K562 (cell line): ENCODE measurements at regions not wholly inside any gene's neighbourhood (a gene's known extent, or its start where the extent isn't known, plus 50 kb on each side); places are given as distances from the start of the nearest gene placed in this dataset.

Experiments used
- ATAC-seq: fragments of 200-7000 bp; cut with Tn5 transposase; 3 replicates; pipeline ENCODE4 v1.9.1; 2020; ENCODE audit warnings: moderate library complexity
- BruUV-seq: library from RNA; stranded (reverse); fragments of 400-500 nt; replicated peaks from 2 replicates; lab custom pipeline; 2021; lab: Mats Ljungman, UMichigan
- CTCF ChIA-PET: fragments of 300-600 bp; formaldehyde crosslinking; extraction: SDS; loops from one replicate; lab custom pipeline; 2021; ENCODE audit warnings: low intra/inter-chr PET ratio; lab: Yijun Ruan, JAX
- POLR2A ChIA-PET: fragments of 300-600, 350-650 bp; sonication (Branson Sonifier 250); formaldehyde crosslinking; extraction: SDS; loops from one replicate; lab custom pipeline; 2021; ENCODE audit warnings: antibody characterized with exemption, inconsistent platforms; lab: Yijun Ruan, JAX
- DNase-seq, 4 experiments: peaks; one replicate each; pipeline versions ENCODE4 v3.0.0 to v3.0.0-alpha.2; 2011 to 2018; ENCODE audit warnings: low spot score in 3 of 4, mixed read lengths in 3 of 4; ENCODE audit errors: extremely low read depth in 1 of 4
- FAIRE-seq: peaks from 2 replicates; lab custom pipeline; 2011; peaks lifted over from hg19 to GRCh38; lab: Jason Lieb, UNC
- H2AFZ ChIP-seq: 2 replicates; pipeline ENCODE4 v1.6.0; 2011; ENCODE audit warnings: low read depth, low read length, control low read depth, inconsistent platforms
- H3K27ac ChIP-seq: fragments of 200-600 bp; 3 replicates; pipeline ENCODE4 v1.8.0; 2011; ENCODE audit warnings: low read depth, mild to moderate bottlenecking, control low read depth, inconsistent platforms, low read length, moderate library complexity, mixed read lengths; ENCODE audit errors: extremely low read depth
- H3K27me3 ChIP-seq, 2 experiments: fragments of 300-600 bp in 1 of 2; 2 replicates in 1 of 2; 3 replicates in 1 of 2; pipeline versions ENCODE4 v1.6.0 to v1.8.0; 2011; ENCODE audit warnings: inconsistent platforms in 2 of 2, low read length in 2 of 2, mild to moderate bottlenecking in 1 of 2, mixed read lengths in 1 of 2, moderate library complexity in 1 of 2; ENCODE audit not compliant: control insufficient read depth in 2 of 2, insufficient read depth in 2 of 2
- H3K36me3 ChIP-seq: fragments of 300-600 bp; 3 replicates; pipeline ENCODE4 v1.8.0; 2011; ENCODE audit warnings: mild to moderate bottlenecking, low read length, inconsistent platforms; ENCODE audit not compliant: control insufficient read depth, insufficient read depth
- H3K4me1 ChIP-seq, 2 experiments: fragments of 200-600 bp in 1 of 2; replicated peaks in 1 of 2; 2 replicates in 1 of 2; 3 replicates in 1 of 2; pipeline versions ENCODE4 v1.5.1 to v1.8.0; 2011; ENCODE audit warnings: inconsistent platforms in 2 of 2, low read length in 2 of 2, mild to moderate bottlenecking in 1 of 2, mixed read lengths in 1 of 2, moderate library complexity in 1 of 2; ENCODE audit not compliant: control insufficient read depth in 2 of 2, insufficient read depth in 2 of 2
- H3K4me2 ChIP-seq: 2 replicates; pipeline ENCODE4 v1.6.1; 2011; ENCODE audit warnings: low read length, control low read depth, inconsistent platforms, mixed read lengths; ENCODE audit not compliant: insufficient read depth
- H3K4me3 ChIP-seq: fragments of 200-600 bp; sonication (generic), shearing (Covaris generic); 2 replicates; pipeline ENCODE4 v1.5.1; 2016; ENCODE audit warnings: control low read depth, inconsistent platforms
- H3K79me2 ChIP-seq: fragments of 200-600 bp; 3 replicates; pipeline ENCODE4 v1.8.0; 2011; ENCODE audit warnings: low read length, inconsistent platforms; ENCODE audit not compliant: control insufficient read depth, insufficient read depth
- H3K9ac ChIP-seq, 2 experiments: 2 replicates each; pipeline versions ENCODE4 v1.6.0 to v1.6.1; 2011; ENCODE audit warnings: low read depth in 2 of 2, low read length in 2 of 2, control low read depth in 1 of 2, inconsistent platforms in 1 of 2, mild to moderate bottlenecking in 1 of 2, mixed read lengths in 1 of 2; ENCODE audit not compliant: insufficient read depth in 1 of 2
- H3K9me1 ChIP-seq: one replicate; pipeline ENCODE4 v1.6.0; 2011; ENCODE audit warnings: inconsistent platforms, mild to moderate bottlenecking, low read length, moderate library complexity; ENCODE audit not compliant: control insufficient read depth, insufficient read depth
- H3K9me3 ChIP-seq: replicated peaks from 2 replicates; pipeline ENCODE4 v1.5.1; 2011; ENCODE audit warnings: low read depth, low read length, inconsistent platforms; ENCODE audit not compliant: control insufficient read depth, insufficient read depth
- H4K20me1 ChIP-seq: replicated peaks from 2 replicates; pipeline ENCODE4 v1.6.1; 2011; ENCODE audit warnings: low read length, inconsistent platforms, mixed read lengths; ENCODE audit not compliant: control insufficient read depth, insufficient read depth
- CBX3 ChIP-seq, 2 experiments: IDR thresholded peaks; 1 replicate in 1 of 2; 2 replicates in 1 of 2; pipeline ENCODE4 v1.6.1; 2012; ENCODE audit warnings: inconsistent platforms in 2 of 2, low read length in 2 of 2, borderline replicate concordance in 1 of 2, control low read depth in 1 of 2
- MYNN ChIP-seq, 2 experiments: sonication (generic); formaldehyde crosslinking in 1 of 2; IDR thresholded peaks; 2 replicates each; pipeline versions ENCODE4 v1.5.0 to v1.6.1; 2016 to 2020; ENCODE audit warnings: antibody characterized with exemption in 1 of 2, missing genetic modification reagents in 1 of 2
- PCBP1 ChIP-seq: fragments of 200-400 bp; formaldehyde crosslinking; IDR thresholded peaks from 2 replicates; pipeline ENCODE4 v1.6.1; 2018; ENCODE audit warnings: mild to moderate bottlenecking, low read depth, low read length; ENCODE audit not compliant: poor library complexity, severe bottlenecking
- TRIM28 ChIP-seq: fragments of 450-650 bp; IDR thresholded peaks from 2 replicates; pipeline ENCODE4 v1.6.1; 2017
- in situ Hi-C: fragments of 300-500 bp; cut with MboI; formaldehyde crosslinking; loops from 4 replicates; pipeline ENCODE4 v1.15.0; 2018; ENCODE audit warnings: inconsistent platforms, mixed read lengths
- intact Hi-C: fragments of 100-400 bp; cut with micrococcal nuclease; formaldehyde crosslinking; loops from 2 replicates; pipeline ENCODE4 v1.14.2; 2022
- TF ChIP-seq, protein P1 (sequence below): fragments of 450-650 bp; IDR thresholded peaks from 2 replicates; pipeline ENCODE4 v1.6.1; 2018; ENCODE audit warnings: mild to moderate bottlenecking, low read depth; ENCODE audit not compliant: partially characterized antibody

DNA sequence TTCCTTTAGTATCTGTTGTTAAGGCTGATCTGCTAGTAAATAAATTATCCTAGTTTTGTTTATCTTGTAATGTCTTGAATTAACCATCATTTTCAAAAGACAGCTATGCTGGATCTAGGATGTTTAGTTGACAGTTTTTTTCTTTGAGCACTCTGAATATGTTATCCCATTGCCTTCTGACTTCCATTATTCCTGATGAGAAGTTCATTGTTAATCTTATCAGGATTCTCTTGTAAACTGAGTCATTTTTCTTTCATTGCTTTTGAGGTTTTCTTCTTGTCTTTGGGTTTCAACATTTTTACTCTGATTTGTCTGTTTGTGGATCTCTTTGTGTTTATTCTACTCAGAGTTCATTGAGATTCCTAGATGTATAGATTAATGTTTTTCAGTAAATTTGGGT, 157.7 kb downstream of the WNT7A start:
- Histone ChIP-seq H3K27me3 (no peaks in the 10 kb centered on the region), H3K4me1 (no peaks in the 10 kb centered on the region), H3K9me3 (no peaks in the 10 kb centered on the region), H3K36me3 (no peaks in the 10 kb centered on the region), H3K9ac (no peak overlapping the region), H3K4me2 (no peak overlapping the region), H4K20me1 (no peaks in the 10 kb centered on the region), H3K4me3 (no peak overlapping the region), H2AFZ (no peak overlapping the region), H3K79me2 (no peaks in the 10 kb centered on the region), H3K27ac (no peak overlapping the region), H3K9me1 (no peaks in the 10 kb centered on the region)
- DNase-seq (no peak), ATAC-seq (no peak), FAIRE-seq (no peak)
- TF ChIP-seq TRIM28 = 0 out of 2 replicates have a peak, but pooled peaks have one; percentile 41
- TF ChIP-seq MYNN (IDR thresholded peaks at IDR 0.05) = no peak
- no peak for TF ChIP-seq MYNN (CRISPR knock-in tag; IDR thresholded peaks at IDR 0.05)
- TF ChIP-seq CBX3 (IDR thresholded peaks at IDR 0.05; ENCODE audit: borderline replicate concordance in 1 of 2, low read length in 2 of 2) = peak in 1 of 2 experiments; percentile 62; a peak in 1 of 3 replicates
- TF ChIP-seq PCBP1 = no peak
- TF ChIP-seq, protein P1, sequence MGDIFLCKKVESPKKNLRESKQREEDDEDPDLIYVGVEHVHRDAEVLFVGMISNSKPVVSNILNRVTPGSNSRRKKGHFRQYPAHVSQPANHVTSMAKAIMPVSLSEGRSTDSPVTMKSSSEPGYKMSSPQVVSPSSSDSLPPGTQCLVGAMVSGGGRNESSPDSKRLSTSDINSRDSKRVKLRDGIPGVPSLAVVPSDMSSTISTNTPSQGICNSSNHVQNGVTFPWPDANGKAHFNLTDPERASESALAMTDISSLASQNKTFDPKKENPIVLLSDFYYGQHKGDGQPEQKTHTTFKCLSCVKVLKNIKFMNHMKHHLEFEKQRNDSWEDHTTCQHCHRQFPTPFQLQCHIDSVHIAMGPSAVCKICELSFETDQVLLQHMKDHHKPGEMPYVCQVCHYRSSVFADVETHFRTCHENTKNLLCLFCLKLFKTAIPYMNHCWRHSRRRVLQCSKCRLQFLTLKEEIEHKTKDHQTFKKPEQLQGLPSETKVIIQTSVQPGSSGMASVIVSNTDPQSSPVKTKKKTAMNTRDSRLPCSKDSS = peak; percentile 76
- CTCF ChIA-PET = interaction anchor here (0.7 kb wide), 1 partner anchor 210 kb away, joined by 3 read pairs; no protein-coding TSS in a partner anchor
- POLR2A ChIA-PET = interaction anchor here (0.9 kb wide), 1 partner anchor 24 kb away, joined by 4 read pairs; no protein-coding TSS in a partner anchor
- BruUV-seq = no TSS peak
- intact Hi-C loops (no loop called here), in situ Hi-C loops (no loop called here)
